WTC11 (cell line): ENCODE measurements at regions not wholly inside any gene's neighbourhood (a gene's known extent, or its start where the extent isn't known, plus 50 kb on each side); places are given as distances from the start of the nearest gene placed in this dataset.
A peak's percentile ranks its signal among the peaks of the same experiment; 100 is the strongest.

ENCODE experiments used
- ATAC-seq: fragments of 200-7000 bp; cut with Tn5 transposase; 2 replicates; pipeline ENCODE4 v1.10.0; 2021; ENCODE audit warnings: mild to moderate bottlenecking, moderate library complexity
- CTCF ChIA-PET: fragments of 300-600 bp; sonication (Branson Sonifier 250); formaldehyde crosslinking; loops from one replicate; lab custom pipeline; 2021; ENCODE audit warnings: antibody characterized with exemption; lab: Charles Lee
- POLR2A ChIA-PET: fragments of 350-600 bp; sonication (Branson Sonifier 250); formaldehyde crosslinking; loops from one replicate; lab custom pipeline; 2021; ENCODE audit warnings: antibody characterized with exemption; lab: Charles Lee
- DNase-seq: peaks from one replicate; pipeline ENCODE4 v3.0.0; 2021; ENCODE audit warnings: low spot score
- H3K27ac Mint-ChIP-seq: 2 replicates; pipeline ENCODE4 v1.8.0; 2021; ENCODE audit warnings: mixed read lengths
- H3K27me3 Mint-ChIP-seq: 2 replicates; pipeline ENCODE4 v1.8.0; 2021; ENCODE audit warnings: low read depth, mild to moderate bottlenecking, moderate library complexity, mixed read lengths
- H3K36me3 Mint-ChIP-seq: 2 replicates; pipeline ENCODE4 v1.8.0; 2021; ENCODE audit warnings: mixed read lengths
- H3K4me1 Mint-ChIP-seq: 2 replicates; pipeline ENCODE4 v1.8.0; 2022; ENCODE audit warnings: mixed read lengths
- H3K4me3 Mint-ChIP-seq: 2 replicates; pipeline ENCODE4 v1.8.0; 2021; ENCODE audit warnings: mild to moderate bottlenecking, moderate library complexity, mixed read lengths
- H3K9me3 Mint-ChIP-seq: 2 replicates; pipeline ENCODE4 v1.8.0; 2021; ENCODE audit warnings: mixed read lengths
- ATF2 ChIP-seq: sonication (generic); formaldehyde crosslinking; IDR thresholded peaks from 2 replicates; pipeline ENCODE4 v1.8.1; 2022; ENCODE audit warnings: low read depth, missing genetic modification reagents, borderline replicate concordance
- E2F1 ChIP-seq: sonication (generic); formaldehyde crosslinking; IDR thresholded peaks from 2 replicates; pipeline ENCODE4 v1.8.0; 2022; ENCODE audit warnings: mild to moderate bottlenecking, missing genetic modification reagents
- ESRRA ChIP-seq: sonication (generic); formaldehyde crosslinking; IDR thresholded peaks from 2 replicates; pipeline ENCODE4 v1.8.1; 2022; ENCODE audit warnings: mild to moderate bottlenecking, missing genetic modification reagents, borderline replicate concordance
- HMGA2 ChIP-seq: fragments of 250-450 bp; sonication (Bioruptor Pico); IDR thresholded peaks from 2 replicates; pipeline ENCODE4 v1.4.0; 2021; ENCODE audit warnings: mild to moderate bottlenecking, moderate library complexity
- IRF2 ChIP-seq: sonication (generic); formaldehyde crosslinking; IDR thresholded peaks from 2 replicates; pipeline ENCODE4 v1.8.0; 2022; ENCODE audit warnings: low read depth, missing genetic modification reagents, borderline replicate concordance
- MAX ChIP-seq: sonication (generic); formaldehyde crosslinking; IDR thresholded peaks from 2 replicates; pipeline ENCODE4 v1.8.0; 2022; ENCODE audit warnings: mild to moderate bottlenecking, missing genetic modification reagents
- NFATC4 ChIP-seq: fragments of 250-450 bp; sonication (Bioruptor Pico); IDR thresholded peaks from 2 replicates; pipeline ENCODE4 v1.9.0; 2021; ENCODE audit warnings: mild to moderate bottlenecking
- NR3C1 ChIP-seq: sonication (generic); formaldehyde crosslinking; conservative IDR thresholded peaks from 2 replicates; pipeline ENCODE4 v1.8.1; 2023; ENCODE audit warnings: low read depth, mild to moderate bottlenecking, missing genetic modification reagents
- TEAD1 ChIP-seq: sonication (generic); formaldehyde crosslinking; IDR thresholded peaks from 2 replicates; pipeline ENCODE4 v1.8.0; 2022; ENCODE audit warnings: mild to moderate bottlenecking, missing genetic modification reagents
- ZBTB21 ChIP-seq: sonication (generic); formaldehyde crosslinking; IDR thresholded peaks from 2 replicates; pipeline ENCODE4 v1.8.1; 2023; ENCODE audit warnings: mild to moderate bottlenecking, missing genetic modification reagents, borderline replicate concordance
- ZNF121 ChIP-seq: sonication (generic); formaldehyde crosslinking; IDR thresholded peaks from 2 replicates; pipeline ENCODE4 v1.8.0; 2023; ENCODE audit warnings: missing genetic modification reagents
- ZNF416 ChIP-seq: fragments of 250-450 bp; sonication (Bioruptor Pico); IDR thresholded peaks from 2 replicates; pipeline ENCODE4 v1.9.0; 2021; ENCODE audit warnings: mild to moderate bottlenecking, inconsistent platforms
- TF ChIP-seq, protein P1 (sequence below): sonication (generic); formaldehyde crosslinking; IDR thresholded peaks from 2 replicates; pipeline ENCODE4 v1.8.0; 2023; ENCODE audit warnings: mild to moderate bottlenecking, missing genetic modification reagents
- TF ChIP-seq, protein P2 (sequence below): sonication (generic); formaldehyde crosslinking; conservative IDR thresholded peaks from 2 replicates; pipeline ENCODE4 v1.8.1; 2023; ENCODE audit warnings: mild to moderate bottlenecking, low read depth, missing genetic modification reagents, moderate library complexity
- TF ChIP-seq, protein P3 (sequence below): sonication (generic); formaldehyde crosslinking; IDR thresholded peaks from 2 replicates; pipeline ENCODE4 v1.8.1; 2022; ENCODE audit warnings: missing genetic modification reagents, borderline replicate concordance

GRCh38 chr21:36249576-36250422 is 70.2 kb upstream of the MORC3 start (continued):
- TF ChIP-seq MAX (CRISPR knock-in tag), result no peak
- no peak for TF ChIP-seq ZNF416 (CRISPR knock-in tag)
- TF ChIP-seq, protein P1, sequence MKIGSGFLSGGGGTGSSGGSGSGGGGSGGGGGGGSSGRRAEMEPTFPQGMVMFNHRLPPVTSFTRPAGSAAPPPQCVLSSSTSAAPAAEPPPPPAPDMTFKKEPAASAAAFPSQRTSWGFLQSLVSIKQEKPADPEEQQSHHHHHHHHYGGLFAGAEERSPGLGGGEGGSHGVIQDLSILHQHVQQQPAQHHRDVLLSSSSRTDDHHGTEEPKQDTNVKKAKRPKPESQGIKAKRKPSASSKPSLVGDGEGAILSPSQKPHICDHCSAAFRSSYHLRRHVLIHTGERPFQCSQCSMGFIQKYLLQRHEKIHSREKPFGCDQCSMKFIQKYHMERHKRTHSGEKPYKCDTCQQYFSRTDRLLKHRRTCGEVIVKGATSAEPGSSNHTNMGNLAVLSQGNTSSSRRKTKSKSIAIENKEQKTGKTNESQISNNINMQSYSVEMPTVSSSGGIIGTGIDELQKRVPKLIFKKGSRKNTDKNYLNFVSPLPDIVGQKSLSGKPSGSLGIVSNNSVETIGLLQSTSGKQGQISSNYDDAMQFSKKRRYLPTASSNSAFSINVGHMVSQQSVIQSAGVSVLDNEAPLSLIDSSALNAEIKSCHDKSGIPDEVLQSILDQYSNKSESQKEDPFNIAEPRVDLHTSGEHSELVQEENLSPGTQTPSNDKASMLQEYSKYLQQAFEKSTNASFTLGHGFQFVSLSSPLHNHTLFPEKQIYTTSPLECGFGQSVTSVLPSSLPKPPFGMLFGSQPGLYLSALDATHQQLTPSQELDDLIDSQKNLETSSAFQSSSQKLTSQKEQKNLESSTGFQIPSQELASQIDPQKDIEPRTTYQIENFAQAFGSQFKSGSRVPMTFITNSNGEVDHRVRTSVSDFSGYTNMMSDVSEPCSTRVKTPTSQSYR (CRISPR knock-in tag), result no peak
- TF ChIP-seq ESRRA (CRISPR knock-in tag), result no peak

- POLR2A ChIA-PET, result interaction anchor here (1.0 kb wide), 1 partner anchor 19 kb away, joined by 3 read pairs; no protein-coding TSS in a partner anchor
- Mint-ChIP-seq H3K9me3 (no peaks in the 10 kb centered on the region), H3K27ac (0 out of 2 replicates have a peak overlapping the region, but pooled peaks have one; percentile 38)
- TF ChIP-seq ZBTB21 (CRISPR knock-in tag) (no peak), HMGA2 (CRISPR knock-in tag) (no peak), ZNF121 (CRISPR knock-in tag) (no peak), IRF2 (no peak), ZNF416 (CRISPR knock-in tag) (no peak), NR3C1 (CRISPR knock-in tag) (no peak), ATF2 (CRISPR knock-in tag) (no peak), NFATC4 (CRISPR knock-in tag) (no peak), TEAD1 (no peak), E2F1 (CRISPR knock-in tag) (no peak)
- TF ChIP-seq, protein P2, sequence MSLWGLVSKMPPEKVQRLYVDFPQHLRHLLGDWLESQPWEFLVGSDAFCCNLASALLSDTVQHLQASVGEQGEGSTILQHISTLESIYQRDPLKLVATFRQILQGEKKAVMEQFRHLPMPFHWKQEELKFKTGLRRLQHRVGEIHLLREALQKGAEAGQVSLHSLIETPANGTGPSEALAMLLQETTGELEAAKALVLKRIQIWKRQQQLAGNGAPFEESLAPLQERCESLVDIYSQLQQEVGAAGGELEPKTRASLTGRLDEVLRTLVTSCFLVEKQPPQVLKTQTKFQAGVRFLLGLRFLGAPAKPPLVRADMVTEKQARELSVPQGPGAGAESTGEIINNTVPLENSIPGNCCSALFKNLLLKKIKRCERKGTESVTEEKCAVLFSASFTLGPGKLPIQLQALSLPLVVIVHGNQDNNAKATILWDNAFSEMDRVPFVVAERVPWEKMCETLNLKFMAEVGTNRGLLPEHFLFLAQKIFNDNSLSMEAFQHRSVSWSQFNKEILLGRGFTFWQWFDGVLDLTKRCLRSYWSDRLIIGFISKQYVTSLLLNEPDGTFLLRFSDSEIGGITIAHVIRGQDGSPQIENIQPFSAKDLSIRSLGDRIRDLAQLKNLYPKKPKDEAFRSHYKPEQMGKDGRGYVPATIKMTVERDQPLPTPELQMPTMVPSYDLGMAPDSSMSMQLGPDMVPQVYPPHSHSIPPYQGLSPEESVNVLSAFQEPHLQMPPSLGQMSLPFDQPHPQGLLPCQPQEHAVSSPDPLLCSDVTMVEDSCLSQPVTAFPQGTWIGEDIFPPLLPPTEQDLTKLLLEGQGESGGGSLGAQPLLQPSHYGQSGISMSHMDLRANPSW, result no peak
- TF ChIP-seq, protein P3, sequence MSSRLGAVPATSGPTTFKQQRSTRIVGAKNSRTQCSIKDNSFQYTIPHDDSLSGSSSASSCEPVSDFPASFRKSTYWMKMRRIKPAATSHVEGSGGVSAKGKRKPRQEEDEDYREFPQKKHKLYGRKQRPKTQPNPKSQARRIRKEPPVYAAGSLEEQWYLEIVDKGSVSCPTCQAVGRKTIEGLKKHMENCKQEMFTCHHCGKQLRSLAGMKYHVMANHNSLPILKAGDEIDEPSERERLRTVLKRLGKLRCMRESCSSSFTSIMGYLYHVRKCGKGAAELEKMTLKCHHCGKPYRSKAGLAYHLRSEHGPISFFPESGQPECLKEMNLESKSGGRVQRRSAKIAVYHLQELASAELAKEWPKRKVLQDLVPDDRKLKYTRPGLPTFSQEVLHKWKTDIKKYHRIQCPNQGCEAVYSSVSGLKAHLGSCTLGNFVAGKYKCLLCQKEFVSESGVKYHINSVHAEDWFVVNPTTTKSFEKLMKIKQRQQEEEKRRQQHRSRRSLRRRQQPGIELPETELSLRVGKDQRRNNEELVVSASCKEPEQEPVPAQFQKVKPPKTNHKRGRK (CRISPR knock-in tag), result no peak
- TF ChIP-seq, all 79 proteins: peak for 0
- CTCF ChIA-PET, result interaction anchor here (2.0 kb wide), 1 partner anchor 10 kb away, joined by 8 read pairs; no protein-coding TSS in a partner anchor
- Mint-ChIP-seq H3K4me3 (no peak overlapping the region), H3K27me3 (no peaks in the 10 kb centered on the region; the same call in 1 of the 2 replicates), H3K36me3 (peaks cover 10% of the 10 kb centered on the region; the same call in 1 of the 2 replicates), H3K4me1 (peaks cover 62% of the 10 kb centered on the region)
- peak; percentile 14 for ATAC-seq
- DNase-seq, result peak; percentile 25
Measured at GRCh38 chr21:36250423-36251075, 69.4 kb upstream of the MORC3 start.
